ENCODE measurements at regions not wholly inside any gene's neighbourhood (a gene's known extent, or its start where the extent isn't known, plus 50 kb on each side); places are given as distances from the start of the nearest gene placed in this dataset.

DNA sequence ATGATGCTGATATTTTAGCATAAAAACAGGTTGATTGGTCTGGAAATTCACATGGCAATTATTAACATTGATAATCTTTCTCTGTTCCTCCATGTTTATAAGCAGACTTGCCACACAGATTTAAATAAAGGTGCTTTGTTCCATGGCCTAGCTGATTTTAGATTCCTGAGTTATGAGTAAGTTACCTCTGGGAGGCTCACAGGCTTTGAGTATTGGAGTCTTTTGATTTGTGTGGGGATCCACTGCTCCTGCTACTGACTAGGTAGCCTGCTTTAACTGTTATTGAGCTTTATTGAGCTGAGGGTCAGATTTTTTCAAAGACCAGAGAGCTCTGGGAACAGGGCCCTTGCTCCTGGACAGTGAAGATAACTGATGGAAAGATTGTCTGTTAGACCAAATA lies 166.1 kb downstream of the ANKRD30B start:
- Mint-ChIP-seq H3K27ac (ENCODE audit: unreplicated experiment) (no peak overlapping the region), H3K27me3 (ENCODE audit: unreplicated experiment) (no peaks in the 10 kb centered on the region), H3K36me3 (ENCODE audit: unreplicated experiment) (no peaks in the 10 kb centered on the region), H3K4me3 (ENCODE audit: unreplicated experiment) (no peak overlapping the region), H3K4me1 (ENCODE audit: low read depth, unreplicated experiment) (peaks cover 9% of the 10 kb centered on the region), H3K9me3 (ENCODE audit: unreplicated experiment) (no peaks in the 10 kb centered on the region)
- no peak for TF ChIP-seq CTCF (IDR thresholded peaks at IDR 0.05; ENCODE audit: partially characterized antibody, unreplicated experiment)
- DNase-seq = no peak

DNA sequence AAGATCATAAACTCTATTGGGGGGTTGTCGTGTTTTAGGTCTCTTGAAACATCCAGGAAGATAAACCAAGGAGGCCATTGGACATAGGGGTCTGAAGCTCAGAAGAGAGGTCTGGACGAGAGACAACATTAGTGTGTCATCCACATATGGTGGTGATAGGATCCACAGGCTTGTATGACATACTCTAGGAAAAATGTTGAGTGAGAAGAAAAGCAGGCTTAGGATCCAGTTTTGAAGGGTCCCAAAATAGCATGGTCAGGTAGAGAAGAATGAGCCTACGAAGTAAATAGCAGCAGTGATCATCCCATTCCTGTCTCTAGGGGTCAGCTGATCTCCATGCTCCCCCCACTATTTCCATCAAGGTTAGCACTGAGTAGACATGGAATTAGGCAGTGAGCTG lies 166.8 kb downstream of the ANKRD30B start:
- Mint-ChIP-seq H3K4me3 (ENCODE audit: unreplicated experiment) (no peak overlapping the region), H3K9me3 (ENCODE audit: unreplicated experiment) (no peaks in the 10 kb centered on the region), H3K36me3 (ENCODE audit: unreplicated experiment) (no peaks in the 10 kb centered on the region), H3K27ac (ENCODE audit: unreplicated experiment) (no peak overlapping the region), H3K4me1 (ENCODE audit: low read depth, unreplicated experiment) (peaks cover 9% of the 10 kb centered on the region), H3K27me3 (ENCODE audit: unreplicated experiment) (no peaks in the 10 kb centered on the region)
- no peak for TF ChIP-seq CTCF (IDR thresholded peaks at IDR 0.05; ENCODE audit: partially characterized antibody, unreplicated experiment)
- no peak for DNase-seq

- Mint-ChIP-seq H3K4me1 (ENCODE audit: low read depth, unreplicated experiment) (peaks cover 9% of the 10 kb centered on the region), H3K27me3 (ENCODE audit: unreplicated experiment) (no peaks in the 10 kb centered on the region), H3K9me3 (ENCODE audit: unreplicated experiment) (peaks cover 3% of the 10 kb centered on the region), H3K36me3 (ENCODE audit: unreplicated experiment) (peaks cover 5% of the 10 kb centered on the region), H3K4me3 (ENCODE audit: unreplicated experiment) (no peak overlapping the region), H3K27ac (ENCODE audit: unreplicated experiment) (no peak overlapping the region)
- no peak for TF ChIP-seq CTCF (IDR thresholded peaks at IDR 0.05; ENCODE audit: partially characterized antibody, unreplicated experiment)
- DNase-seq = no peak
These were observed 168.2 kb downstream of the ANKRD30B start for GRCh38 chr18:14916181-14916580.

GRCh38 chr18:14916851-14917250 lies 168.9 kb downstream of the ANKRD30B start:
- no peak for TF ChIP-seq CTCF (IDR thresholded peaks at IDR 0.05; ENCODE audit: partially characterized antibody, unreplicated experiment)
- Mint-ChIP-seq H3K4me3 (ENCODE audit: unreplicated experiment) (peak overlapping the region; percentile 2), H3K36me3 (ENCODE audit: unreplicated experiment) (peaks cover 5% of the 10 kb centered on the region), H3K27me3 (ENCODE audit: unreplicated experiment) (no peaks in the 10 kb centered on the region), H3K27ac (ENCODE audit: unreplicated experiment) (no peak overlapping the region), H3K9me3 (ENCODE audit: unreplicated experiment) (peaks cover 3% of the 10 kb centered on the region), H3K4me1 (ENCODE audit: low read depth, unreplicated experiment) (peaks cover 9% of the 10 kb centered on the region)
- no peak for DNase-seq

DNA sequence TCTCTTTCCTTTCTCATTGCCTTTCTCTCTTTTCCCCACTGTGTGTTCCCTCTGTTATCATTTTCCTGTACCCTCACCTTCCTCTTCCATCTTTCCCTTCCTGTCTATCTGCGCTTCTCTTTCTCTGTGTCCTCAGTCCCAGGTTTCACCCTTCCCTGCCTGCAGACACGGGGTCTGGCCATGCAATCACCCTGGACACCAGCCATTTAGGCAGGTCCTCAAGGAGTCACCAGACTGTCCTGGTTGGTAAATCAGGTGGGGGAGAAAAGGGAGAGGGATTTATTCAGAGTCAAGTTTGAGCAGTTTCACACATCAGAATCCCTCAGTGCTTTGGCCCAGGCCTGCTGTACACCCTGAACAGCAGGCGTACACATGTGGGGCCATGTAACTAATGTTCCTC lies 169.3 kb downstream of the ANKRD30B start:
- Mint-ChIP-seq H3K4me3 (ENCODE audit: unreplicated experiment) (peak overlapping the region; percentile 2), H3K27ac (ENCODE audit: unreplicated experiment) (no peak overlapping the region), H3K27me3 (ENCODE audit: unreplicated experiment) (no peaks in the 10 kb centered on the region), H3K9me3 (ENCODE audit: unreplicated experiment) (peaks cover 3% of the 10 kb centered on the region), H3K36me3 (ENCODE audit: unreplicated experiment) (peaks cover 5% of the 10 kb centered on the region), H3K4me1 (ENCODE audit: low read depth, unreplicated experiment) (peaks cover 7% of the 10 kb centered on the region)
- no peak for DNase-seq
- TF ChIP-seq CTCF (IDR thresholded peaks at IDR 0.05; ENCODE audit: partially characterized antibody, unreplicated experiment) = no peak

Measured in glutamatergic neuron (in vitro differentiated cells).